ENCODE measurements at regions not wholly inside any gene's neighbourhood (a gene's known extent, or its start where the extent isn't known, plus 50 kb on each side); places are given as distances from the start of the nearest gene placed in this dataset.

DNA sequence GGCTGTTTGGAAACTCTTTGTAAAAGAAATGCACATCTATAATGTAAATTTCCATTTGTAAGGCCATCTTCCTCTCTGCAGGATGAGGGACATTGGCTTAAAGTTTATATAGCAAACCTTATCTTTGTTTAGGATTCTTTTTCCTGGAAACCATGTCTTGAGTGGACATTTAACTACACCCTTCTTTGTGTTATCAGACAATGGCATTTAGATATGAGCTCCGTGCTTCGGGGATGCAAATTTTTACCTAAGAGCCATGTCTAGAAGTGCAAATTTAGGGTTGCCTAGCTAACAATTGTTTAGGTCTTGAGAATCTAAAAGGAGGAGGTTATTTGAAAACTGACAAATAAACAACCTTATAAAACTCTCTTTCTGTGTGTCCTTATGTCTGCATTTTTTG is 623.8 kb downstream of the MMUT start:
- H3K36me3 ChIP-seq (ENCODE audit: control insufficient read depth in 2 of 2, insufficient read depth in 2 of 2, low read length in 1 of 2), result no peaks in the 10 kb centered on the region
- intact Hi-C loops (cut with micrococcal nuclease; ENCODE audit: unreplicated experiment), result no loop called here
- TF ChIP-seq, protein P1, sequence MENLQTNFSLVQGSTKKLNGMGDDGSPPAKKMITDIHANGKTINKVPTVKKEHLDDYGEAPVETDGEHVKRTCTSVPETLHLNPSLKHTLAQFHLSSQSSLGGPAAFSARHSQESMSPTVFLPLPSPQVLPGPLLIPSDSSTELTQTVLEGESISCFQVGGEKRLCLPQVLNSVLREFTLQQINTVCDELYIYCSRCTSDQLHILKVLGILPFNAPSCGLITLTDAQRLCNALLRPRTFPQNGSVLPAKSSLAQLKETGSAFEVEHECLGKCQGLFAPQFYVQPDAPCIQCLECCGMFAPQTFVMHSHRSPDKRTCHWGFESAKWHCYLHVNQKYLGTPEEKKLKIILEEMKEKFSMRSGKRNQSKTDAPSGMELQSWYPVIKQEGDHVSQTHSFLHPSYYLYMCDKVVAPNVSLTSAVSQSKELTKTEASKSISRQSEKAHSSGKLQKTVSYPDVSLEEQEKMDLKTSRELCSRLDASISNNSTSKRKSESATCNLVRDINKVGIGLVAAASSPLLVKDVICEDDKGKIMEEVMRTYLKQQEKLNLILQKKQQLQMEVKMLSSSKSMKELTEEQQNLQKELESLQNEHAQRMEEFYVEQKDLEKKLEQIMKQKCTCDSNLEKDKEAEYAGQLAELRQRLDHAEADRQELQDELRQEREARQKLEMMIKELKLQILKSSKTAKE (IDR thresholded peaks at IDR 0.05; ENCODE audit: low read depth, poor library complexity, severe bottlenecking), result no peak
- TF ChIP-seq POU2F2 (IDR thresholded peaks at IDR 0.05; ENCODE audit: borderline replicate concordance, low read depth, low read length) (no peak), SP1 (IDR thresholded peaks at IDR 0.05; ENCODE audit: low read depth, low read length) (no peak), CREB1 (IDR thresholded peaks at IDR 0.05; ENCODE audit: low read depth) (no peak), MEF2B (IDR thresholded peaks at IDR 0.05; ENCODE audit: partially characterized antibody, poor library complexity, severe bottlenecking) (no peak)
- TF ChIP-seq, protein P2, sequence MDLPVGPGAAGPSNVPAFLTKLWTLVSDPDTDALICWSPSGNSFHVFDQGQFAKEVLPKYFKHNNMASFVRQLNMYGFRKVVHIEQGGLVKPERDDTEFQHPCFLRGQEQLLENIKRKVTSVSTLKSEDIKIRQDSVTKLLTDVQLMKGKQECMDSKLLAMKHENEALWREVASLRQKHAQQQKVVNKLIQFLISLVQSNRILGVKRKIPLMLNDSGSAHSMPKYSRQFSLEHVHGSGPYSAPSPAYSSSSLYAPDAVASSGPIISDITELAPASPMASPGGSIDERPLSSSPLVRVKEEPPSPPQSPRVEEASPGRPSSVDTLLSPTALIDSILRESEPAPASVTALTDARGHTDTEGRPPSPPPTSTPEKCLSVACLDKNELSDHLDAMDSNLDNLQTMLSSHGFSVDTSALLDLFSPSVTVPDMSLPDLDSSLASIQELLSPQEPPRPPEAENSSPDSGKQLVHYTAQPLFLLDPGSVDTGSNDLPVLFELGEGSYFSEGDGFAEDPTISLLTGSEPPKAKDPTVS (IDR thresholded peaks at IDR 0.05; ENCODE audit: low read depth, low read length), result no peak
- ATAC-seq (no peak), DNase-seq (ENCODE audit: low read depth, low spot score) (no peak), FAIRE-seq (no peak)
- no peak overlapping the region for H3K4me3 ChIP-seq
- ChIA-PET SMC1A (ENCODE audit: uncharacterized antibody, unreplicated experiment) (no interaction called here), POLR2A (no interaction called here), CTCF (no interaction called here), RAD21 (ENCODE audit: unreplicated experiment) (no interaction called here)
- H4K20me1 ChIP-seq (ENCODE audit: control insufficient read depth, insufficient read depth), result no peaks in the 10 kb centered on the region
- H3K27ac ChIP-seq (ENCODE audit: control insufficient read depth, insufficient read depth), result no peak overlapping the region
- no peaks in the 10 kb centered on the region for H3K79me2 ChIP-seq (ENCODE audit: control insufficient read depth, insufficient read depth, low read length)
- no peak overlapping the region for H3K9ac ChIP-seq (ENCODE audit: control insufficient read depth, insufficient read depth, low read length)
- H3K4me1 ChIP-seq (ENCODE audit: control insufficient read depth, insufficient read depth, low read length), result no peaks in the 10 kb centered on the region
- H3K4me2 ChIP-seq (ENCODE audit: control insufficient read depth, insufficient read depth), result no peak overlapping the region
- H2AFZ ChIP-seq (ENCODE audit: control insufficient read depth, low read depth, low read length), result no peak overlapping the region
- no peaks in the 10 kb centered on the region for H3K27me3 ChIP-seq (replicated peaks in 1 of 2; ENCODE audit: control insufficient read depth in 2 of 2, insufficient read depth in 2 of 2, low read length in 1 of 2)
- no peaks in the 10 kb centered on the region for H3K9me3 ChIP-seq (replicated peaks; ENCODE audit: control insufficient read depth, insufficient read depth, low read length)
- in situ Hi-C loops (cut with MboI), result no loop called here
- BruUV-seq (replicated peaks), result no TSS peak
- 0% methylated on average over 2 of the region's 2 CpGs for WGBS (ENCODE audit: insufficient coverage, insufficient replicate concordance, low lambda C conversion rate, missing lambda C conversion rate)

All from GM12878 (cell line).